ENCODE measurements at regions not wholly inside any gene's neighbourhood (a gene's known extent, or its start where the extent isn't known, plus 50 kb on each side); places are given as distances from the start of the nearest gene placed in this dataset.

GRCh38 chr1:222223010-222223409 is 324.9 kb downstream of the HHIPL2 start:
- TF ChIP-seq CTCF (conservative IDR thresholded peaks at IDR 0.05; ENCODE audit: low read depth, low read length) (no peak), EZH2 (IDR thresholded peaks at IDR 0.05; ENCODE audit: low read length, unreplicated experiment) (no peak)

Measured in PC-3 (cell line).